WERI-Rb-1 (cell line): ENCODE measurements at regions not wholly inside any gene's neighbourhood (a gene's known extent, or its start where the extent isn't known, plus 50 kb on each side); places are given as distances from the start of the nearest gene placed in this dataset.
A peak's percentile ranks its signal among the peaks of the same experiment; 100 is the strongest.

Experiments used
- DNase-seq: peaks from one replicate; pipeline ENCODE4 v3.0.0-alpha.2; 2020
- H3K27ac ChIP-seq: fragments of 250-450 bp; sonication (Bioruptor Pico); 2 replicates; pipeline ENCODE4 v1.5.1; 2020; ENCODE audit warnings: mild to moderate bottlenecking, moderate library complexity
- H3K27me3 ChIP-seq: fragments of 250-450 bp; sonication (Bioruptor Pico); 2 replicates; pipeline ENCODE4 v1.5.1; 2021; ENCODE audit warnings: mild to moderate bottlenecking, low read depth, moderate library complexity; ENCODE audit not compliant: insufficient read depth, severe bottlenecking
- H3K36me3 ChIP-seq: fragments of 250-450 bp; sonication (Bioruptor Pico); 2 replicates; pipeline ENCODE4 v1.5.1; 2020; ENCODE audit warnings: mild to moderate bottlenecking, moderate library complexity
- H3K4me3 ChIP-seq: 2 replicates; pipeline ENCODE4 v1.5.1; 2011; ENCODE audit warnings: low read depth, mild to moderate bottlenecking, control low read depth, low read length
- H3K9me3 ChIP-seq: fragments of 250-450 bp; sonication (Bioruptor Pico); 2 replicates; pipeline ENCODE4 v1.5.1; 2021; ENCODE audit warnings: mild to moderate bottlenecking, moderate library complexity; ENCODE audit not compliant: severe bottlenecking
- TF ChIP-seq, protein P1 (sequence below): IDR thresholded peaks from 2 replicates; pipeline ENCODE4 v1.5.1; 2011; ENCODE audit warnings: low read depth, mild to moderate bottlenecking, control low read depth, inconsistent platforms, low read length

DNA sequence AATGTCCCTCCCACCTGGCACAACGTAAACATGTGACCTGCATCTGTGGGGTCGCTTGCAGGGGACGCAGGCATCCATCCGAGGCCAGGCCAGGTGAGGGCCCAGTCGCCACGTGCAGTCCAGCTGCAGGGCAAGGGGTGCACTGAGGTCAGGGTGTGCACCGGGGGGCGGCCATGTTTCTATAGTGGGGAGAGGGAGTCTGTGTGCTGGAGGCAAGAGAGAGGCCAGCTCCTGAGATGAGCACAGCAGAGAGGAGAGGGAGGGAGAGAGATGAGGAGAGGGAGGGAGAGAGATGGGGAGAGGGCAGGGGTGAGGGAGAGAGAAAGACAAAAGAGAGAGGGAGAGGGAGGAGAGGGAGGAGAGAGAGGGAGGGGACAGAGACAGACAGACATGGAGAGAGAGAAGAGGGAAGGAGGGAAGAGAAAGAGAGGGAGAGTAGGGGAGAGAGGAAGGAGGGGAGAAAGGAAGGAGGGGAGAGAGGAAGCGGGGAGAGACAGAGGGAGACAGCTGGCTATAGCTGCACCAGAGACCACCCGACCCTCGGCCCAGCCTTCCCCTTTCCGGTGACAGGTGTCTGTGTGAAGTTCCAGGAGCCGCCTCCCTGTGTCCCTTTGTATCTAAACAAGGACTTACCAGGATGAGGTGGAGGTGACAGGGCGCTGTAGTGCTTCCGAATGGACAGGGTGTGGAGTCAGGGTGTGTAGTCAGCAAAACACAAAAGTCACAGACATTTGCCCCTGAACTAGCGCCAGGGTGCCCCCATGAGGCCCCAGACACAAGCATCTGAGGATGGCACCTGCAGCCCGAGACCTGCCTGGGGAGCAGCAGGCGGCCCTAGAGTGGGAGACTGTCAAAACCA lies 68.7 kb downstream of the ADRA2C start:
- Histone ChIP-seq H3K4me3 (no peak overlapping the region), H3K27ac (no peak overlapping the region), H3K9me3 (peaks cover 2% of the 10 kb centered on the region), H3K27me3 (no peaks in the 10 kb centered on the region), H3K36me3 (no peaks in the 10 kb centered on the region)
- DNase-seq = no peak
- TF ChIP-seq, protein P1, sequence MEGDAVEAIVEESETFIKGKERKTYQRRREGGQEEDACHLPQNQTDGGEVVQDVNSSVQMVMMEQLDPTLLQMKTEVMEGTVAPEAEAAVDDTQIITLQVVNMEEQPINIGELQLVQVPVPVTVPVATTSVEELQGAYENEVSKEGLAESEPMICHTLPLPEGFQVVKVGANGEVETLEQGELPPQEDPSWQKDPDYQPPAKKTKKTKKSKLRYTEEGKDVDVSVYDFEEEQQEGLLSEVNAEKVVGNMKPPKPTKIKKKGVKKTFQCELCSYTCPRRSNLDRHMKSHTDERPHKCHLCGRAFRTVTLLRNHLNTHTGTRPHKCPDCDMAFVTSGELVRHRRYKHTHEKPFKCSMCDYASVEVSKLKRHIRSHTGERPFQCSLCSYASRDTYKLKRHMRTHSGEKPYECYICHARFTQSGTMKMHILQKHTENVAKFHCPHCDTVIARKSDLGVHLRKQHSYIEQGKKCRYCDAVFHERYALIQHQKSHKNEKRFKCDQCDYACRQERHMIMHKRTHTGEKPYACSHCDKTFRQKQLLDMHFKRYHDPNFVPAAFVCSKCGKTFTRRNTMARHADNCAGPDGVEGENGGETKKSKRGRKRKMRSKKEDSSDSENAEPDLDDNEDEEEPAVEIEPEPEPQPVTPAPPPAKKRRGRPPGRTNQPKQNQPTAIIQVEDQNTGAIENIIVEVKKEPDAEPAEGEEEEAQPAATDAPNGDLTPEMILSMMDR = 0 out of 2 replicates have a peak, but pooled peaks have one; percentile 7

DNA sequence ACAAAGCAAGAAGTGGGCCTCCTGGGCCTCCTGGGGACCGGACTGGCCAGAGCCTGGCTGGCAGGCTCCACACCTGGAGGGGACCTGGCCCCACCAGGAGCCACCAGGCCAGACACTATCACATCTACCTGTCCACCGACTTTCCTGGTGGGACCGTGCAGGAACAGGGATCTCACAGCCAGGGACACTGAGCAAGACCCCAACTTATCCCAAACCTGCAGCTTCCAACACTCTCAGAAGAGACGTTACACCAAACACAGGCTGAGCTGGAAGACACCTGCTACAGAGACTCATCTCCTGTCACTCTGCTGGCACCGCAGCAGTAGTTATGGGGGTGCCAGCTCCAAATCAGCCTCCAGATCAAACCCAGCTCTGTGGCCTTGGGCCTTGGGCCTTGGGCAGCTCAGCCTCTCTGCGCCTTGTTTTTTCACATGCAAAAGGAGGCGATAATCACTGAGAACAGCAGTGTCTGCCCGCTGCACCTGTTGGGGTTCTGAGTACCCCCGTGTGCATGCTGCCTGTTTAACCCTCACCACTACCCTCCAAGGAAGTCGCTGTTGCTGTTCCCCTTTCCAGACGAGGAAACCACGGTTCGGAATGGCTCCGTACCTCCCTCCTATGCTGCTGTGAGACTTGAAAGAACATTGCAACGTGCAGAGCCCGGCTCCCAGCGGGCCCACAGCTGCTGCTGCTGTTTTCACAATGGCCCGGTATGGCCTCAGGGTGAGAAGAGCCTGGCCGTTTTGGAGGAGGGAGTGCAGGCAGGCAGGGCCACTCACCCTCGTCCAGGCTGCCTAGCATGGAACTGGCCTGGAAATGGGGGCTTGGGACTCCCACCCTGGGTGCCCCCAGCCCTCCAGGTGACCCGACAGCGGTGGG lies 69.6 kb downstream of the ADRA2C start:
- TF ChIP-seq, protein P1 = no peak
- no peaks in the 10 kb centered on the region for H3K36me3 ChIP-seq
- H3K4me3 ChIP-seq = no peak overlapping the region
- no peaks in the 10 kb centered on the region for H3K27me3 ChIP-seq
- no peak for DNase-seq
- no peak overlapping the region for H3K27ac ChIP-seq
- H3K9me3 ChIP-seq = peaks cover 5% of the 10 kb centered on the region

DNA sequence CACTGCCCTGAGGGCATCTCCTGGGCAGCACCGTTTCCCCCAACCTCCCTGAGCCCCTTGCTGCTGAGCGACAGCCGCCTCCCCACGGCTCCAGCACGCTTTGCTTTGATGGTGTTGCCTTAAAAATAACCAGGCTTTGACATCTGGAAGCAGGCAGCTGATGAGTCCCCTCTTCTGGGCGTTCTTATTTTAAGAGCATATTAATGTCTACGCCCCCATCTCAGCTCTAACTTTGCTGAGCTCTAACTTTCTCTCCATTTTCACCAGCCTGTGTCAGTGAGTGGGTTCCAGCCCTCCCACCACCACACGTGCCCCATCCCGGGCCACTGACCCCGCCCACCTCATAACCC lies 70.2 kb downstream of the ADRA2C start:
- Histone ChIP-seq H3K4me3 (no peak overlapping the region), H3K9me3 (peaks cover 5% of the 10 kb centered on the region), H3K36me3 (no peaks in the 10 kb centered on the region), H3K27me3 (no peaks in the 10 kb centered on the region), H3K27ac (no peak overlapping the region)
- no peak for DNase-seq
- TF ChIP-seq, protein P1 = no peak

DNA sequence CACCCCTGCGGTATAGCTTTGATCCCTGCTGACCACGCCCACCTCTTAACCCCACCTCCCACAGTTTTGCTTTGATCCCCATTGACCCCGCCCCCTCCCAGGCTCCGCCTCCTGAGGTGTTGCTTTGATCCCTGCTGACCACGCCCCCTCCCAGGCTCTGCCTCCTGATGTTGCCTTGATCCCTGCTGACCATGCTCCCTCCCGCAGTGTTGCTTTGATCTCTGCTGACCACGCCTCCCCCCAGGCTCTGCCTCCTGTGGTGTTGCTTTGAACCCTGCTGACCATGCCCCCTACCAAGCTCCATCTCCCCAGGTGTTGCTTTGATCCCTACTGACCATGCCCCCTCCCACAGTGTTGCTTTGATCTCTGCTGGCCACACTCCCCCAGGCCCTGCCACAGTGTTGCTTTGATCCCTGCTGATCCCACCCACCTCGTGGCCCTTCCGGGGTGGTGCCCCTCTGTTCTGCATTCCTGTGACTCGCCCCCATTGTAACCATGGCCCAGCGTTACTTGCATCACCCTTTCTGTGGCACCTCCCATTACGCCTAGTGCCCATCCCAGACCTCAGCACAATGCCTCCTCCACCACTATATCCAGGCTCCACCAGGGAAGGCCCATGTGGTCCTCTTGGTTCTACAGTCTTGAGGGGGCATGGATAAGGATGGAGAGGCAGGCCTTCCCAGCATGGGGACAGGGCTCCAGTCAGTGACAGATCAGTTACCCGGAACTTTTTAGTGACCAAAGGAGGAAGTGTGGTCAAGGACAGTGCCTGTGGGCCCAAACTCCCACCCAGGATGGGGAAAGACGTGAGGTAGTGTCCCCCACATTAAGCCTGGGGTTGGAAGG lies 70.8 kb downstream of the ADRA2C start:
- peak; percentile 85 for DNase-seq
- Histone ChIP-seq H3K27me3 (no peaks in the 10 kb centered on the region), H3K9me3 (peaks cover 5% of the 10 kb centered on the region), H3K4me3 (no peak overlapping the region), H3K36me3 (no peaks in the 10 kb centered on the region), H3K27ac (no peak overlapping the region)
- TF ChIP-seq, protein P1 = no peak

DNA sequence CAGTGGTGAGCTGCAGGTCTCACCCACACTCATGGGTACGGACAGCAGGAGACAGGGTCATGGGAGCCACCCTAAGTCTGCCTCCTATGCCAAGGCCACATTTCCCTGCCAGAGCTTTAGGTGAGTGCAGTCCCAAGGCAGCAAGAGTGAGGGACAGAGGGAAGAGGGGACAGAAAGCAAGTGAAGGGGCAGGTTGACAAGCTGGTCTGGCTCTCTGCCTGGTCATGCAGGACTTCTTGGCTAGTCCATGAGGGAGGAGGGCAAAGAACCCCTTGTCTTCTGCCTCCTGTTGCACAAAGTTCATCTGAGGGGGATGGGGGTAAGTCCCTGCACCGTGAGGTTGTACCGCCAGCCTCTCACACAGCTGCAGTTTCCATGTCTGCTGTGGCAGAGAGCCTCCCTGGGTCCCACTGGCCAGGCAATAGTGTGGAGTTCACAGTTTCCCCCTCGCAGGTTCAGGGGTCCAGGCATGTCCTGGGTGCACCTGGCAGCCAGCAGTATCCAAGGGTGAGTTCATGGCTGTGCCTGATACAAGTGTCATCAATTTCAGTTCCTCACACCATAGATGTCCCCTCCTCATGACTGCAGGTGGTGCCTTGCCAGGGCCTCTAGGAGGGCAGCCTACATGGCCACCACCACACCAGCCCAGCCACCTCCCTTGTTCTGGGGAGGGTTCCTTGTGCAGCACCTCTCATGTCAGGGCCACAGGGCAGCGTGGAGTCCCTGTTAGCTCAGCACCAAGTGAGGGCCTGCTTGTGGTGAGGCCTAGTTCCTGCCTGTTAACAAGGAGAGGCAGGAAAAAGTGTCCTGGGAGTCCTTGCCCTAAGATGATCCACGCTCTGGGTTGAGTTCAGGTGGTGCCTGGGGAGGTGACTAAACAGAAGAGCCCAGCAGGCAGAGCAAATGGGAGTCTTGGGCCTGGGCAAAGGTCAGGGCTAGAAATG lies 72.5 kb downstream of the ADRA2C start:
- peaks cover 3% of the 10 kb centered on the region for H3K9me3 ChIP-seq
- DNase-seq = no peak
- TF ChIP-seq, protein P1 = no peak

More for the DNA sequence above, 72.5 kb downstream of the ADRA2C start:
- H3K4me3 ChIP-seq = no peak overlapping the region
- no peaks in the 10 kb centered on the region for H3K27me3 ChIP-seq
- H3K36me3 ChIP-seq = no peaks in the 10 kb centered on the region
- no peak overlapping the region for H3K27ac ChIP-seq
